ENCODE measurements at regions not wholly inside any gene's neighbourhood (a gene's known extent, or its start where the extent isn't known, plus 50 kb on each side); places are given as distances from the start of the nearest gene placed in this dataset.

- no peak for DNase-seq (ENCODE audit: low read depth in 1 of 2, low spot score in 1 of 2)
Measured at GRCh38 chr3:95434491-95434890, 1371.6 kb downstream of the NSUN3 start.

- no peak for DNase-seq (ENCODE audit: low read depth in 1 of 2, low spot score in 1 of 2)
Measured at GRCh38 chr3:95437409-95437808, 1374.5 kb downstream of the NSUN3 start.

GRCh38 chr3:95438274-95438673 is 1375.4 kb downstream of the NSUN3 start:
- DNase-seq (ENCODE audit: low read depth in 1 of 2, low spot score in 1 of 2): no peak

- DNase-seq (ENCODE audit: low read depth in 1 of 2, low spot score in 1 of 2): no peak
Measured at GRCh38 chr3:95442766-95443165, 1371.6 kb upstream of the EPHA6 start.

DNA sequence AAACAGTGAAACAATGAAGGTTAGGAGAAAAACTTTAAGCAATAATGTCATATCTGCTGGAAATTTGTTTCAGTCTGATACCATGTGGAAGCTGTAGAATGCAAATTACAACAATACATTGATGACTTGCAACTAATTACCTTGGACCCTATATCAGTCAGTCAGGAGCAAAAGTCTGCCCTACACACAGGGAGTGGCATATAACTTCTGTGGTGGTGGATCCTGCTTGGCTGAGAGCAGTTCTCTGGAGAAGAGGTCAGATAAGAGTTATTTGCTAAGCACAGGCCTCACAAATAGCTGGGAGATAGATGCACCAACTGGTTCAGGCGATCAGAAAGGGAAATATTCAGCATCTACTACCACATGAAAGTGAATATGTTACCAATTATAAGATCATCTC is 1364.6 kb upstream of the EPHA6 start:
- no peak for DNase-seq (ENCODE audit: low read depth in 1 of 2, low spot score in 1 of 2)

DNA sequence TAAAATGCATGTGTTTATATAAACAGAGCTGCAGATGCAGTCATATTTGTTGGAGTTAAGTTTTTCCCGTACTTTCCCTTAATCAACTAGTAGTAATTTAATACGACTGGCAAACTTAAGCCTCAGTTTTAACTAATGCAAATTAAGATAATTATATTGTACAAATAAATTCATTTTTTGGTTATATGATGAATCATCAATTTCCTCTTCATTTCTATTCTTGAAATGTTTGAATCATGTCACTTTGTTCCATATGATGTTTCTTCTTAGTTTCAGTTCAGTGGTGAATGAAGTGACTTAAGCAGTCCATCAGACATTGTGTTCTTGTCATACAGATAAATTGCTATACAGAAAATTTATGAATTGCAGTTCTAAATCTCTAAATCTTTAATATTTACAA is 1361.2 kb upstream of the EPHA6 start:
- no peak for DNase-seq (ENCODE audit: low read depth in 1 of 2, low spot score in 1 of 2)

GRCh38 chr3:95456835-95457234 is 1357.6 kb upstream of the EPHA6 start:
- DNase-seq (ENCODE audit: low read depth in 1 of 2, low spot score in 1 of 2): no peak

DNA sequence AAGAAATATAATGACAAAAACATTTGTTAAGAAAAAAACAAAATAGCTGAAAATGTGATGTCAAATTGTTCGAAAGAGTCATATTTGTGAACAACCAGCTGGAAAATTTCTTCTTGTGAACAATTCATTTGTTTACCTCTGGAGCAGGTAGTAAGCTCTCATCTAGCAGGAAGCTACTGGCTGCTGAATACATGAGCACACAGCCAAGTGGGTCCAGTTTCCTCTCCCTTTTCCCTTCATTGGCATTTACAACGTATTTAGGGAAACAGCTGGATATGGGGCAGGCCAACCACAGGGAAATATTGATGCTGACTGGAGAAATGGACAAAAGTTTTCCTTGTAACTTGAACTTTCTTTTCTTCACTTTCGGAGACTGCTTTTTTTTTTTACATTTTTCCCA is 1354.7 kb upstream of the EPHA6 start:
- DNase-seq (ENCODE audit: low read depth in 1 of 2, low spot score in 1 of 2): no peak

GRCh38 chr3:95460274-95460673 is 1354.1 kb upstream of the EPHA6 start:
- DNase-seq (ENCODE audit: low read depth in 1 of 2, low spot score in 1 of 2): no peak

- no peak for DNase-seq (ENCODE audit: low read depth in 1 of 2, low spot score in 1 of 2)
Measured at GRCh38 chr3:95462161-95462560, 1352.2 kb upstream of the EPHA6 start.

DNA sequence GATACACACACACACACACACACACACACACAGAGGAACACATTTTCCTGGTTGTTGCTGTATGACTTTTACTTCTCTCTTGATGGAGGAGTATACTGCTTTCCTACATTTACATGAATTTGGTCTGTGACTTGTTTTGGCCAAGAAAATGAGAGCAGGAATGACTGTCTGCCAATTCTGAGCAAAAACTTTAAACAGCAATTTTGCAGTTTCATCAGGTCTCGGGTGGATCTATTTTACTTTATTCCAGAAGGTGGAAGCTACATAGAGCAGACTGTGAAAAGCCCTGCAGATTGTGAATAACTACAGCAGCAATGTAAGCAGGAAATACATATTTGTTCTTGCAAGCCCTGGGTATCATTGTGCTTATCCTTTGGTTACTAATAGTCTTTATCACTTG is 1350.0 kb upstream of the EPHA6 start:
- DNase-seq (ENCODE audit: low read depth in 1 of 2, low spot score in 1 of 2): no peak

DNA sequence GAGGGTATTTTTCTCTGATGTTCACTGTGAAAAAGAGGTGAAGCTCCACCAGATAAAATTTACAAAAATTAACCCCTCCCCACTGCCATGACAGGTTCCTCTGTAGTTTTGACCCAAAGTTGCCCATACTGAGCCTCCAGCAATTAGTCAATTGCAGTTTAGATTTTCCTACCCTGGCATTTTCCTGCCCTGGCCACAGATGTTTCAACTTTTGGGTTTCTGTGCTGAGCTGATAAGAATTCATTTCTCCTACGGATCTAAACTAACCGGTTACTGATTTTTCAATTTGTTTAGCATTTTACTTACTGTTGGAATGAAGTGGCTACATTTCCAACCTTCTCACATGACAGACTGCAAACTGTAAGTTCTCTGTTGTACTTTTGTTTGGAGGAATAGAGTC is 1346.1 kb upstream of the EPHA6 start:
- no peak for DNase-seq (ENCODE audit: low read depth in 1 of 2, low spot score in 1 of 2)

DNA sequence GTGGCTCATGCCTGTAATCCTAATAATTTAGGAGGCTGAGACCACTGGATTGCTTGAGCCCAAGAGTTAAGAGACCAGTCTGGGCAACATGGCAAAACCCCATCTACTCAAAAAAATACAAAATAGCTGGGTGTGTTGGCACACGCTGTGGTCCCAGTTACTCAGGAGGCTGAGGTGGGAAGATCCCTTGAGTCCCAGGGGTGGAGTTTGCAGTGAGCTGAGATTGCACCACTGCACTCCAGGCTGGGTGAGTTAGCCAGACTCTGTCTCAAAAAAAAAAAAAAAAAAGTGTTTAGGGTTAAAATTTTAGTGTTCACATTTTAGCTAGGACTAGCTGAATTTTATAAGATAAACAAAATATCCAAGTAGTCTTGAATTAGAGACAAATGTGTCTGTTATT is 1340.1 kb upstream of the EPHA6 start:
- DNase-seq (ENCODE audit: low read depth in 1 of 2, low spot score in 1 of 2): no peak

- no peak for DNase-seq (ENCODE audit: low read depth in 1 of 2, low spot score in 1 of 2)
Measured at GRCh38 chr3:95476534-95476933, 1337.9 kb upstream of the EPHA6 start.

- DNase-seq (ENCODE audit: low read depth in 1 of 2, low spot score in 1 of 2): no peak
Measured at GRCh38 chr3:95506174-95506573, 1308.2 kb upstream of the EPHA6 start.

DNA sequence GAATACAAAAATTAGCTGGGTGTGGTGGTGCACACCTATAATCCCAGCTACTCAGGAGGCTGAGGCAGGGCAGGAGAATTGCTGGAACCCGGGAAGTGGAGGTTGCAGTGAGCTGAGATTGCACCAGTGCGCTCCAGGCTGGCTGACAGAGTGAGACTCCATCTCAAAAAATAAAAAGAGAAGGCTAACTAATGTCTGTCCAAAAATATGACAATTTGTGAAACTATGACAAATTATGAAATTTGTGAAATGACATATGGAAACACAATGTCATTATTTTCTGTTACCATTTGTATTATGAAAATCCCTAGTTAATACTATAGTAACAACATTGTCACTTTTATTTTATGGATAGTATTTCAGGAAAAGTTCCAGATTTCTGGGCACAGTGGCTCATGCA is 1306.3 kb upstream of the EPHA6 start:
- no peak for DNase-seq (ENCODE audit: low read depth in 1 of 2, low spot score in 1 of 2)

DNA sequence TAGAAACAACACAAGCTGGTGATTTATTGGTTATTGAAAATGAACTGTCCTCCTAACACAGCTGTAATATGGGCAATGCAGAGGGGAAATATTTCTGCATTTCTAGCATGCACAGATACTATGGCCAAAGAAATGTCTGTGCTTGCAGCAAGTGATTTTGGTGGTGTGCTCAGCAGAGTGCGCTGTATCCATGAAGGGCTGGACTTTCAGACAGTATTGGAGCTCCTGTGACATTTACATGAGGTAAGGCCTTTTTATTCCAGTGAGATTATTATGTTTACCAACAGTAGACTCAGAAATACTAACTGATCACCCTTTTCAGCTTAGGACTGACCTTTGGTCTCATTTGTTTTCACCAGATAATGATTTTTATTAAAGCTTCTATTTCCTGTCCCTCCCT is 1302.6 kb upstream of the EPHA6 start:
- no peak for DNase-seq (ENCODE audit: low read depth in 1 of 2, low spot score in 1 of 2)

- no peak for DNase-seq (ENCODE audit: low read depth in 1 of 2, low spot score in 1 of 2)
Measured at GRCh38 chr3:95514260-95514659, 1300.1 kb upstream of the EPHA6 start.

DNA sequence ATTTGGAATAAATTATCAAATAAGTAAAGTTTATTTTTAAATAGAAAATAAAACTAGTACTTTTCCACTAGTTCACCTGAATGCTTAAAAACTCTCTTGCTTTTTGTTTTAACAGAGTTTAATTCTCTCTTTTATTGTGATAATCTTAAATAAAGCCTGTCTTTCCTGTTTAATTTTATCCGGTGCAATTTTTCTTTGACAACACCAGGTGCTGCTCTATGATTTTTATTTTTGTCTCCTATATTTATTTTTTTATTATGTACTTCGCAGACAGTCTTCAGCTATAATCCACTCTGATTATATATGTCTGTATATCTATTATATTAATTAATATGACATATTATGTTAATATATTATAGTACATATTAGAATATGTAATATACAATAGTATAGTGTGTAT is 1293.0 kb upstream of the EPHA6 start:
- DNase-seq (ENCODE audit: low read depth in 1 of 2, low spot score in 1 of 2): no peak

DNA sequence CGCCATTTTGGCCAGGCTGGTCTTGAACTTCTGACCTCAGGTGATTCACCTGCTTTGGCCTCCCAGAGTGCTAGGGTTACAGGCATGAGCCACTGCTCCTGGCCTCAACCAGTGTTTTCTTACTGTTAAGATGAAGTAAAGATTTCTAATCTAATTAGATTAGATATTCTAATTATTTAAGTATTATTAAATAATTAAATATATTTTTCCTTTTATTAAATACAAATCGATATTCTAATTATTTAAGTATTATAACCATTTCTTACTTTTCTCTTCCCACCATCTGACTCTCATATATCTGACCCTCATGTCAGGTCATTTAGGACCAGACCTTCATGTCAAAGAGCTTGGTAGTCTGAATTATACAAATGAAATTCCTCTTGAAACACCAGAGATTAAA is 1291.9 kb upstream of the EPHA6 start:
- no peak for DNase-seq (ENCODE audit: low read depth in 1 of 2, low spot score in 1 of 2)

GRCh38 chr3:95539950-95540483 is 1274.4 kb upstream of the EPHA6 start:
- DNase-seq (ENCODE audit: low read depth in 1 of 2, low spot score in 1 of 2): no peak

GRCh38 chr3:95565502-95565901 is 1248.9 kb upstream of the EPHA6 start:
- no peak for DNase-seq (ENCODE audit: low read depth in 1 of 2, low spot score in 1 of 2)

DNA sequence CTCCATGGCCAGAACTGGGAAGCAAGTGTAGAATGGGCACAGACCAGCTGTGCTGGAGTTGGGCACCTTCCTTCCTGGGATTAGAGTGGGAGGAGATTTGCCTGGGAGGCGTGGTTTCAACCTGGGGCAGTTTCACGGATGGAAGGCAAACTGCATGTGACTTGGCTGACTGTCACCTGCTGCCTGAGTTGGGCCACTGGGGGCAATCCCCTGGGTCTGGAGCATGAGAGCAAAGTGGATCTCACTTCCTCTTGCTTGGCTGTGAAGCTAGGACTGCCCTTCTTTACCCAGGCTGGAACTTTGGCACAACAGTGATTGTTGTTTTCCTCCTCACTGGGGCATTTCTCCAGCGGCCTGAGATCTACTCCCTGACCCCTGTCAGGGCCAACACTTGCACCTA is 1247.0 kb upstream of the EPHA6 start:
- DNase-seq (ENCODE audit: low read depth in 1 of 2, low spot score in 1 of 2): no peak

DNA sequence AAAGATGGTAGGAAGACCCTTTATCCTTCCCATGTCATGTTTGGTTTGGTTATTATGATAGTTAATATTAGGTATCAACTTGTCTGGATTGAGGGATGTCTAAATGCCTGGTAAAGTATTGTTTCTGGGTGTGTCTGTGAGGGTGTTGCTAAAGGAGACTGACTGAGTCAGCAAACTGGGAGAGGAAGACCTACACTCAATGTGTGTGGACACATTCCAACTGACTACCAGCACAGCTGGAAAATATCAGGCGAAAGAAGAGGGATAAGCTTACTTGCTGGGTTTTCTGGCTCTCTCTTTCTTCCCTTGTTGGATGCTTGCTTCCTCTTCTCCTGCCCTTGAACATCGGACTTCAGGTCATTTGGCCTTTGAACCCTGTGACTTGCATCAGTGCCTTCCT is 1227.6 kb upstream of the EPHA6 start:
- no peak for DNase-seq (ENCODE audit: low read depth in 1 of 2, low spot score in 1 of 2)
